SK-N-MC (cell line): ENCODE measurements at regions not wholly inside any gene's neighbourhood (a gene's known extent, or its start where the extent isn't known, plus 50 kb on each side); places are given as distances from the start of the nearest gene placed in this dataset.

Experiments used
- FOXP2 ChIP-seq: optimal IDR thresholded peaks from 2 replicates; pipeline ENCODE3; 2011; ENCODE audit warnings: mild to moderate bottlenecking, moderate library complexity; ENCODE audit not compliant: insufficient read depth; ENCODE audit errors: extremely low read length, control extremely low read depth
- POLR2AphosphoS5 ChIP-seq: IDR thresholded peaks from 2 replicates; pipeline ENCODE4 v1.6.1; 2012; ENCODE audit warnings: mild to moderate bottlenecking, low read depth, low read length, borderline replicate concordance

GRCh38 chr11:26936109-26936508, 57.8 kb upstream of the FIBIN start:
- TF ChIP-seq FOXP2 (no peak), POLR2AphosphoS5 (no peak)
